ENCODE measurements at regions not wholly inside any gene's neighbourhood (a gene's known extent, or its start where the extent isn't known, plus 50 kb on each side); places are given as distances from the start of the nearest gene placed in this dataset.

DNA sequence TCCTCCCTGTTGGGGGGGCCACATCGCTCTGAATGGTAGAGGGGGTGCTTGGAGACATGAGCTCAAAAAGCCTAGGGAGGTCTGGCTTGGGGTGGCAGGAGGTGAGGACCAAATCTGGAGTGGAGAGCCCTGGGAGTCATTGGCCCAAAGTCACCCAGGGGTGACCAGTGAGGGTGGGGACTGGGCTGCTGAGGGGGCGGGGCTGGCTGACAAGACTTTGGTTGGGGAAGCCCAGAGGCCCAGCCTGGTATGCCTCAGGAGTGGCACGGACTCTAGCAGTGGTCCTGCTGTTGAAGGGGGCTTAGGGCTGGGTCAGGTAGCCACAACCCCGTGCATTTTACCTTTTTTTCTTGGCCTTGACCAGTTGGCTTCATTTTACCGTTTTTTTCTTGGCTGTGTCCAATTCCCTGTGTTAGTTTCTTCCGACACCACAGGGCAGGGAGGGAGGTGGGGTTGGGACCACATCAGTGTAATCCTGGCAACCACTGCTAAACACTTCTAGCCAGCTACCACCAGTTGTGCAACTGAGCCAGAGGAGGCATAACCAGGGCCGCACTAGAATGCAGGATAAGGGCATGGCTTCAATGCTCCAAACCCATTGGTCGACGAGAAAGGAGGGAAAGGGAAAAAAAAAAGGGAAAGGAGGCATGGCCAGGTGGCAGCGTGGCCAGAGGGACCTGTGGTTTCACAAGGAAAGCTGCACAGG is 105.3 kb upstream of the C2CD4B start:
- TF ChIP-seq, protein P1, sequence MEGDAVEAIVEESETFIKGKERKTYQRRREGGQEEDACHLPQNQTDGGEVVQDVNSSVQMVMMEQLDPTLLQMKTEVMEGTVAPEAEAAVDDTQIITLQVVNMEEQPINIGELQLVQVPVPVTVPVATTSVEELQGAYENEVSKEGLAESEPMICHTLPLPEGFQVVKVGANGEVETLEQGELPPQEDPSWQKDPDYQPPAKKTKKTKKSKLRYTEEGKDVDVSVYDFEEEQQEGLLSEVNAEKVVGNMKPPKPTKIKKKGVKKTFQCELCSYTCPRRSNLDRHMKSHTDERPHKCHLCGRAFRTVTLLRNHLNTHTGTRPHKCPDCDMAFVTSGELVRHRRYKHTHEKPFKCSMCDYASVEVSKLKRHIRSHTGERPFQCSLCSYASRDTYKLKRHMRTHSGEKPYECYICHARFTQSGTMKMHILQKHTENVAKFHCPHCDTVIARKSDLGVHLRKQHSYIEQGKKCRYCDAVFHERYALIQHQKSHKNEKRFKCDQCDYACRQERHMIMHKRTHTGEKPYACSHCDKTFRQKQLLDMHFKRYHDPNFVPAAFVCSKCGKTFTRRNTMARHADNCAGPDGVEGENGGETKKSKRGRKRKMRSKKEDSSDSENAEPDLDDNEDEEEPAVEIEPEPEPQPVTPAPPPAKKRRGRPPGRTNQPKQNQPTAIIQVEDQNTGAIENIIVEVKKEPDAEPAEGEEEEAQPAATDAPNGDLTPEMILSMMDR (IDR thresholded peaks at IDR 0.05; ENCODE audit: poor library complexity): no peak
- TF ChIP-seq EZH2 (IDR thresholded peaks at IDR 0.05; ENCODE audit: borderline replicate concordance): no peak
- no peak for TF ChIP-seq EZH2phosphoT487 (IDR thresholded peaks at IDR 0.05; ENCODE audit: low read depth, severe bottlenecking, unreplicated experiment)
